Stimulated activated effector memory CD8-positive, alpha-beta T cell treated with anti-CD3 and anti-CD28 coated beads, Interleukin-12 subunit alpha, Interleukin-12 subunit beta, amount 100 ng/mL, for 72 hours (primary cell): ENCODE measurements at regions not wholly inside any gene's neighbourhood (a gene's known extent, or its start where the extent isn't known, plus 50 kb on each side); places are given as distances from the start of the nearest gene placed in this dataset.

Experiments used
- ATAC-seq: fragments of 150-1000 bp; cut with Tn5 transposase; 2 replicates; pipeline ENCODE4 v1.10.0; 2021
- DNase-seq, 2 donors: peaks; one replicate each; pipeline ENCODE4 v3.0.0; 2021 to 2022; ENCODE audit warnings: low spot score in 2 of 2
- H3K27ac Mint-ChIP-seq: one replicate; pipeline ENCODE4 v1.8.0; 2022; ENCODE audit warnings: mild to moderate bottlenecking, mixed read lengths
- H3K36me3 Mint-ChIP-seq: one replicate; pipeline ENCODE4 v1.8.0; 2022; ENCODE audit warnings: mild to moderate bottlenecking, mixed read lengths
- H3K4me1 Mint-ChIP-seq: one replicate; pipeline ENCODE4 v1.8.0; 2022; ENCODE audit warnings: mixed read lengths
- H3K4me3 Mint-ChIP-seq: one replicate; pipeline ENCODE4 v1.8.0; 2022; ENCODE audit warnings: mild to moderate bottlenecking, mixed read lengths
- H3K9me3 Mint-ChIP-seq: one replicate; pipeline ENCODE4 v1.8.0; 2022; ENCODE audit warnings: mixed read lengths

GRCh38 chr15:61798631-61799030 lies 261.6 kb downstream of the VPS13C start:
- Mint-ChIP-seq H3K27ac (no peak overlapping the region), H3K9me3 (no peaks in the 10 kb centered on the region), H3K4me1 (no peaks in the 10 kb centered on the region), H3K36me3 (no peaks in the 10 kb centered on the region), H3K4me3 (no peak overlapping the region)
- peak in 1 of 2 donors; percentile 13 for DNase-seq
- ATAC-seq = no peak

- ATAC-seq (no peak), DNase-seq (no peak)
- H3K4me3 Mint-ChIP-seq = no peak overlapping the region
- H3K9me3 Mint-ChIP-seq = no peaks in the 10 kb centered on the region
- H3K27ac Mint-ChIP-seq = no peak overlapping the region
- H3K36me3 Mint-ChIP-seq = no peaks in the 10 kb centered on the region
- H3K4me1 Mint-ChIP-seq = no peaks in the 10 kb centered on the region
Measured at GRCh38 chr15:61796056-61796455, 264.2 kb downstream of the VPS13C start.

DNA sequence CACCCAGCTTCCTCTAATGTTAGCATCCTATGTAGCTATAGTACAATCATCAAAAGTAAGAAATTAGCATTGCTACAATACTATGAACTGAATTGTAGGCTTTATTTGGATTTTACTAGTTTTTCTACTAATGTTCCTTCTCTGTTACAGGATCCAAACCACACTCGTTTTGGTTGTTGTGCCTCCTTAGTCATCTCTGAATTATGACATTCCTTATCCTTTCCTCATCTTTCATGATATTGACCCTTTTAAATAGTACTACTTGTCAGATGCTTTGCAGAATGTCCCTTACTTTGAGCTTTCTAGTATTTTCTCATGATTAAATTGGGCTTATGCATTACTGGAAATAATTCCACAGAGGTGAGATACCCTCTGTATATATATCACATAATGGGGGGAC lies 265.4 kb downstream of the VPS13C start:
- H3K9me3 Mint-ChIP-seq = no peaks in the 10 kb centered on the region
- no peaks in the 10 kb centered on the region for H3K4me1 Mint-ChIP-seq
- no peaks in the 10 kb centered on the region for H3K36me3 Mint-ChIP-seq
- DNase-seq (no peak), ATAC-seq (no peak)
- no peak overlapping the region for H3K4me3 Mint-ChIP-seq
- no peak overlapping the region for H3K27ac Mint-ChIP-seq

GRCh38 chr15:61794276-61794675 lies 266.0 kb downstream of the VPS13C start:
- H3K27ac Mint-ChIP-seq = no peak overlapping the region
- H3K4me3 Mint-ChIP-seq = no peak overlapping the region
- ATAC-seq (no peak), DNase-seq (no peak)
- no peaks in the 10 kb centered on the region for H3K4me1 Mint-ChIP-seq
- no peaks in the 10 kb centered on the region for H3K36me3 Mint-ChIP-seq
- no peaks in the 10 kb centered on the region for H3K9me3 Mint-ChIP-seq

DNA sequence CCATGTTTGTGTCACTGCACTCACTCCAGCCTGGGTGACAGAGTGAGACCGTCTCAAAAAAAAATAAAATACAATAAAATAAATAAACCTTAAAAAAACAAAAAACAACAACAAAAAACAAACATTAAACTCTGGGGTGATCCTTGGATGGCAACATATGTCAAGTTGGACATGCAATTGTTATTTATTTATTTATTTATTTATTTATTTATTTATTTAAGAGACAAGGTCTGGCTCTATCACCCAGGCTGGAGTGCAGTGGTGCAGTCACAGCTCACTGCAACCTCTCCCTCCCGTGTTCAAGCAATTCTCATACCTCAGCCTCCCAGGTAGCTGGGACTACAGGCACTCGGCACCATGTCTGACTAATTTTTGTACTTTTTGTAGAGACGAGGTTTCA lies 275.5 kb downstream of the VPS13C start:
- DNase-seq (no peak), ATAC-seq (no peak)
- Mint-ChIP-seq H3K36me3 (no peaks in the 10 kb centered on the region), H3K4me3 (no peak overlapping the region), H3K4me1 (no peaks in the 10 kb centered on the region), H3K9me3 (no peaks in the 10 kb centered on the region), H3K27ac (no peak overlapping the region)

DNA sequence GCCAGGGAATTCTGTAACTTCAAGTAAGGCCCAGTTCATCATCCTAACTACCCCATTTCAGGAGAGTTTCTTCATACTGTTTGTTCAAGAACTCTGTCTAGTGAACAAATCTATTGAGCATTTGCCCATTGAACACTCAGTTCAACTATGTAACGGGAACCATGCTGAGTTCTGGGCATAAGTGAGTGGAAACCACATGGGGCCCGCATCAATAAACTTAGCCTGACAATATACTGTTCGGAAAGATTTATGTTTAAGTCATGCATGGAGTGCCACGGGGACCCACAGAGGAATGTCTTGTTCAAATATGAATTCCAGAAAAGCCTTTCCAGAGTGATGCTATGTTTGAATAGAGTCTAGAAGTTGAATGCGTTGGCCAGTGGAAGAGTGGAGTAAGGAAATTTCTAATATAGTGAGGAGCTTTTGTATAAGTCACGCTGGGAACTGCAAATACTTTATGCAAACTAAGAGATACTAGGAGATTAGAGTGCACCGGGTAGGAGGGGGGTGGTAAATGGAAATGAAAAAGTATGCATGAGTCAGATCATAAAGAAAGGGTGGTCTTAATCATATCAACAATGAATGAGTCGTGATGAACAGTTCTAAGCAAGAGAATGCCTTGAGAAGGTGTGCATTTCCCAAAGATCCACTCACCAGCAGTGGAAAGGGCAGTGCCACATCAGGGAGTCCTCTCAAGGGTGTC lies 279.8 kb downstream of the VPS13C start:
- H3K9me3 Mint-ChIP-seq = no peaks in the 10 kb centered on the region
- H3K4me1 Mint-ChIP-seq = no peaks in the 10 kb centered on the region
- H3K4me3 Mint-ChIP-seq = no peak overlapping the region
- no peak for ATAC-seq
- DNase-seq = no peak
- H3K27ac Mint-ChIP-seq = no peak overlapping the region
- no peaks in the 10 kb centered on the region for H3K36me3 Mint-ChIP-seq

DNA sequence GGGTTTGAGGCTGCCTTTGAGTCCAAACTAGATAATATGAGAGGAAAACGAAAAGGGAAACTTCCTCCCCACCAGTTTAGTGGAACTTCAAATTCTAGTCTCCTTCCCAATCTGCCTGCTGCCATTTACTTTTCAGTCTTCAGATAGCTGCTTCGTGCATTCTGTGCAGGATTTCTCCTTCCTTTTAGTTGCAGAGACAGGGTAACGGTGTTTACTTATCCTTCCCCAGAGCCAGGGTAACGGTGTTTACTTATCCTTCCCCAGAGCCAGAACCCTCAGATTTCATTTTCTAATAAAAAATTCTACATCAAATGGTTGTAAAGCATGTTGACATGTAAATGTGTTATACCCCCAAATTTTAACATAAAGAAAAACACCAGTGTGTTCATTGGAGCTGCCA lies 282.6 kb downstream of the VPS13C start:
- DNase-seq (no peak), ATAC-seq (no peak)
- Mint-ChIP-seq H3K4me3 (no peak overlapping the region), H3K9me3 (peaks cover 5% of the 10 kb centered on the region), H3K27ac (no peak overlapping the region), H3K36me3 (no peaks in the 10 kb centered on the region), H3K4me1 (no peaks in the 10 kb centered on the region)

DNA sequence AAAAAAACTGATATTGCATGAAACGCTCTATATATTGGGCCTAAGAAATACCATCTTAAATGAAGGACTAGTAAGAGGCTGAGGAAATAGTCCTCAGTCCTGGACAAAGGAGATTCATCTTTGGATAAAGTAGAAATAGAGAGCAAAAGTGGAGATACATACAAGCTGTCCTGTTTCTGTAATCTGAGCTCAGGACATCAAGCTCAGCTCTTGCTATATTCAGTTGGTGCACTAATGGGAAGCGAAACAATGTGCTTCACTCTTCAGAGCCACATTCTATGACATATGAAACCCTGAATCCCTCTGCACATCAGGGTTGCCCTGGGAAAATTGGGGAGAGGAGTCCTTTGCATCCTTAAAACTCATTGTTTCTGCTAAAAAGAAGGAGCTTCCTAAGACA lies 290.7 kb downstream of the VPS13C start:
- Mint-ChIP-seq H3K36me3 (no peaks in the 10 kb centered on the region), H3K4me1 (no peaks in the 10 kb centered on the region), H3K27ac (no peak overlapping the region), H3K9me3 (peaks cover 11% of the 10 kb centered on the region), H3K4me3 (no peak overlapping the region)
- no peak for DNase-seq
- ATAC-seq = no peak

- H3K4me1 Mint-ChIP-seq = no peaks in the 10 kb centered on the region
- DNase-seq (no peak), ATAC-seq (no peak)
- H3K36me3 Mint-ChIP-seq = no peaks in the 10 kb centered on the region
- peaks cover 8% of the 10 kb centered on the region for H3K9me3 Mint-ChIP-seq
- no peak overlapping the region for H3K4me3 Mint-ChIP-seq
- no peak overlapping the region for H3K27ac Mint-ChIP-seq
Measured at GRCh38 chr15:61768131-61768530, 292.1 kb downstream of the VPS13C start.

DNA sequence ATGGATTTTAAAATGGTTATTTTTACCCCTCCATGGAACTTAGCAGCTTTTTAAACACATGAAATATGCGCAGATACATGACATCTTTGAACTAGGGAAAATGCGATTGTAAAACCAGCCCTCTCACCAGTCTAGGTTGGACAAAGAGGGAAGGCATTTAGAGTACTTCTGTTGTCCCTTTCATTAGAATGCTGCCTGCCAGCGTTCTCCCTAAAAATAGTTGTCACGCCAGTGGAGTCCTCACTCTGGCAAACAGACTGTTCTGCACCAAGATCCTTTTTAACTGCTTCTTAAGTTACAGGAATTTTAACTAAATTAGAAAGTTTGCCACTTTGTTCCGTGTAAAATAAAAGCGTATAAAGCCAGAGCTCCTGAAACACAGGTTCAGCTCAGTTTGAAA lies 295.3 kb downstream of the VPS13C start:
- no peak for DNase-seq
- ATAC-seq = no peak
- no peaks in the 10 kb centered on the region for H3K36me3 Mint-ChIP-seq
- no peaks in the 10 kb centered on the region for H3K4me1 Mint-ChIP-seq
- H3K27ac Mint-ChIP-seq = no peak overlapping the region
- H3K4me3 Mint-ChIP-seq = no peak overlapping the region
- no peaks in the 10 kb centered on the region for H3K9me3 Mint-ChIP-seq

DNA sequence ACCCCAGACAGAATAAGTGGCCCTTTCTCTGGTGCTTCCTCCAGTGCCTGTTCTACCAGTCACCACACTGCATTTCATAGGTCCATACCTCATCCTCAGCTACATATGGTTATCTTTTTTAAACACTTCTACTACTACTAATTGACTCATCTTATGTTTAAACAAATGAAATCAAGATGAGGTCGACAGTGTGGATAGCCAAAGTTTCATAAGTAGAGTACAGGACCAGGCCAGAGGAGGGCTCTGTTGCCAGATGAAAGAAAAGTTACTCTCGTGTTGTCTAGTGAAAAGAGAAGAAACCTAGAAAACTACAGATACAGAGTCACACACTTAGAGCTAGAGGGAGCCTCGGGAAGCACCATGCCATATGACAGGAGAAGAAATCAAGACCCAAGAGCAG lies 296.1 kb downstream of the VPS13C start:
- H3K27ac Mint-ChIP-seq = no peak overlapping the region
- no peaks in the 10 kb centered on the region for H3K9me3 Mint-ChIP-seq
- ATAC-seq = no peak
- no peaks in the 10 kb centered on the region for H3K36me3 Mint-ChIP-seq
- DNase-seq = no peak
- H3K4me3 Mint-ChIP-seq = no peak overlapping the region
- H3K4me1 Mint-ChIP-seq = no peaks in the 10 kb centered on the region

GRCh38 chr15:61762676-61763075 lies 297.6 kb downstream of the VPS13C start:
- Mint-ChIP-seq H3K27ac (no peak overlapping the region), H3K4me3 (no peak overlapping the region), H3K9me3 (no peaks in the 10 kb centered on the region), H3K4me1 (no peaks in the 10 kb centered on the region), H3K36me3 (no peaks in the 10 kb centered on the region)
- DNase-seq = no peak
- no peak for ATAC-seq

DNA sequence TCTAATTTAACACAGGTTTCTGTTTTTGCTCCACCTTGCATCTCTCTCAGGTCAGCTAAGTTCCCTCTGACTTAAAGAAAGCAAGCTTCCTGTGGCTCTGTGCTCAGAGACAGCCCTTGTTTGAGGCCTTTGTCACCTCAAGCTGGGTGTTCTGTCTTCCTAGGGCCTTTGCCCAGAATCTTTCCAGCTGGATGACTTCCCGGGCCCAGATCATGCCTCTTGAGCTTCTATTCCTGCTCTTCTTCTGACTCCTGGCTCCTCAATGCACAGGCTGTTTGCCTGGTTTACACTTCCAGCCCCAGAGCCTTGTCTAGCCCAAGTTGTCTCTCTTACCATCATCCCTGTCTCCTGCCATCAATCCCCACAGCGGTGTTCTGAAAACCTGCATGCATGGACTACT lies 300.6 kb downstream of the VPS13C start:
- no peaks in the 10 kb centered on the region for H3K36me3 Mint-ChIP-seq
- H3K27ac Mint-ChIP-seq = no peak overlapping the region
- no peak overlapping the region for H3K4me3 Mint-ChIP-seq
- DNase-seq (no peak), ATAC-seq (no peak)
- no peaks in the 10 kb centered on the region for H3K4me1 Mint-ChIP-seq
- H3K9me3 Mint-ChIP-seq = no peaks in the 10 kb centered on the region

DNA sequence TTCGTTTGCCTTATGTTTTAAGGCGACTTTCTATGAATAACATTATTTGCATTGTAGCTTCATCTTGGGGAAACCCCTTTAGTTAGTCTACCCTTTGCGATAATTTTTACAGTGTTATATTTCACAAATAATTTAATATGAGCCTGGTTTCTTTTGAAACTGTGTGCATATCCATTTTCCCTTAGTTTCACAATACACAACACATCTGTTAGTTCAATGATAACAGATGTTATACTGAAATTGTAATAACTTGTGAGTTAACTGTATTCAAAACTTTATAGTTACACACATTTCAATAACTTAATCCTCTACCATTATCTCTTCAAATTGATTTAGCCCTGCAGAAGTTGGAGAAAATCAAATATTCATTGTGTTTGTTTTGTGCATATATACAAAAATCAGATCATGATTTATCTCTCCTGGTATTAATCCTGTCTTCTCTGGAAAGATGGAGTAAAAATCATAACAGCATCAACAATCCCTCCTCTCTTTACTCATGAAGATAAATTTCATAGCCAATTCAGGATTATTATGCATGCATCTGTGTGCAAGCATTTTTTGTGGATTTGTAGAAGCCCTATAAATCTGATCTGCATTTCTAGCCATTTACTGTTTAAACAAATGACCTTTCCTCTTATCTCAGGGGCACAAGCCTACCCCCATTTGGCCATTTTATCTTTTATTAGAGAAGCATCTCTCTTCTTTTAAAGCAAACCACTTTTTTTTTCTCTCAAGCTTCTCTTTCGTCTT lies 304.0 kb downstream of the VPS13C start:
- no peaks in the 10 kb centered on the region for H3K4me1 Mint-ChIP-seq
- no peak overlapping the region for H3K4me3 Mint-ChIP-seq
- no peak for DNase-seq
- H3K9me3 Mint-ChIP-seq = no peaks in the 10 kb centered on the region
- no peak overlapping the region for H3K27ac Mint-ChIP-seq
- no peak for ATAC-seq
- no peaks in the 10 kb centered on the region for H3K36me3 Mint-ChIP-seq

DNA sequence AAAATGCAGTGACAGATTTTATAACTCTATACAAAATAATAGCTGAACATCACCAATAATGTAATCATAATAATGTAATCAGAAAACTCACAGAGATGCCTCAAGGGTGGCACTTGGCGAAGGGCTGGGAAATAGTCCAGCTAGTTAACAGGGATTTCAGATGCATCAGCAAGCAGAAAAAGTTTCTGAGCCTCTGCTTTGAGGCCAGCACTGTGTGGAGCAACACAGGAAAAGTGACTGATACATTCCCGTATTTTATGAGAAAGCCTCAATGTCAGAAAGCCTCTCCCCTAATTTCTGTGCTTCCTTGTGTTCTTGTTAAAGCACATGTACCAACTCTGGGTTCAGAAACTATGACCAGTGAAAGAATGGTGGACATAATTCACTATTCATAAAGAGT lies 304.8 kb downstream of the VPS13C start:
- H3K4me1 Mint-ChIP-seq = no peaks in the 10 kb centered on the region
- ATAC-seq = no peak
- no peaks in the 10 kb centered on the region for H3K36me3 Mint-ChIP-seq
- H3K9me3 Mint-ChIP-seq = no peaks in the 10 kb centered on the region
- no peak overlapping the region for H3K4me3 Mint-ChIP-seq
- H3K27ac Mint-ChIP-seq = no peak overlapping the region
- DNase-seq = no peak

DNA sequence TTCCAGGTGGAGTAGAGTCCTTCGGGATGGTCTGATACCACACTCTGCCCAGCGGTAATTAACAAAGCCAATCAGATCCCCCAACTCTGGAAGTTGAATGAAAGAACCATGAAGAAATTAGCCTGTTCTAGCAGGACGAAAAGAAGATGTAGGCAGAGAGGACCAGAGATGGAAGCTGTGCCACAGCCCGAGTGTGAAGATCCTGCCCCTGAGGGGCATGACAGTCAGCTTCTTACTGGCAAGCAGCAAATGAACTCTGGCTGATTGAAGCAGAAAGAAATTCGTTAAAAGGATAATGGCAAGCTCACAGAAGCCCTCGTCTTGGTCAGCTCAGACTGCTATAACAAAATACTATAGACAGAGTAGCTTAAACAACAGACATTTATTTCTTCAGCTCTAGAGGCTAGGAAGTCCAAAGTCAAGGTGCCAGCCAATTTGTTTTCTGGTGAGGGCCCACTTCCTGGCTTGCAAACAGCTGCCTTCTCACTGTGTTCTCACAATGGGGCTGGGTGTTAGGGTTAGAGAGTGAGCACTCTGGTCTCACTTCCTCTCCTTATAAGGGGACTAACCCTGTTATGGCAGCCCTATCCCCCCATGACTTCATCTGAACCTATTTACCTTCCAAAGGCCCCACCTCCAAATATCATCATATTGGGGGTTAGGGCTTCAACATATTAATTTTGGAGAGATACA lies 307.1 kb downstream of the VPS13C start:
- Mint-ChIP-seq H3K4me1 (no peaks in the 10 kb centered on the region), H3K4me3 (no peak overlapping the region), H3K27ac (no peak overlapping the region), H3K9me3 (no peaks in the 10 kb centered on the region), H3K36me3 (no peaks in the 10 kb centered on the region)
- DNase-seq = no peak
- ATAC-seq = no peak
